ENCODE measurements at regions not wholly inside any gene's neighbourhood (a gene's known extent, or its start where the extent isn't known, plus 50 kb on each side); places are given as distances from the start of the nearest gene placed in this dataset.

GRCh38 chr2:172373766-172374165 lies 53.6 kb upstream of the ITGA6 start:
- no peak for DNase-seq

- DNase-seq: no peak
These were observed 52.8 kb upstream of the ITGA6 start for GRCh38 chr2:172374318-172375240.

GRCh38 chr2:172375251-172375650 lies 52.1 kb upstream of the ITGA6 start:
- no peak for DNase-seq

- DNase-seq: no peak
These were observed 51.4 kb upstream of the ITGA6 start for GRCh38 chr2:172376016-172376415.

GRCh38 chr2:172376505-172377125 lies 50.8 kb upstream of the ITGA6 start:
- no peak for DNase-seq

DNA sequence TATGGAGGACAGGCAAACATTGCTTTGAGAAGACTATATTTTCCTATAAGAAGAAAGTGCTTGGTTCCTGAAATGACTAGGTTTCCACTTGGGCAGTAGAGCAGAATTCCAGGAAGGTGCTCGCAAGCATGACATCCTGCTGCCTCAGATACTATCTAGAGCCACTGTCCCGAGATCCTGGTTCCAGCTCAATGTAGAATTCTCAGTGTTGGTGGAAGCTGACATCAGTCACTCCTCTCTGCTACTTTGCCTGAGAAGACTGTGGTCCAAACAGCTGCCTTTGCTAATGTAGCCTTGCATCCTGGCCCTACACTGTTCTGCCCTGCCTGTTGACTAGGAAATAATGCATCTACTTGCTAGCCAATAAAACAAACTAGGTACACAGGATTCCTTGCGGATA lies 50.0 kb upstream of the ITGA6 start:
- DNase-seq: no peak
